ENCODE measurements at regions not wholly inside any gene's neighbourhood (a gene's known extent, or its start where the extent isn't known, plus 50 kb on each side); places are given as distances from the start of the nearest gene placed in this dataset.
"Not testable (repeated sequence)": the region's sequence is repeated elsewhere in the genome, so short reads cannot be mapped to it uniquely, and the experiment has no call there.

DNA sequence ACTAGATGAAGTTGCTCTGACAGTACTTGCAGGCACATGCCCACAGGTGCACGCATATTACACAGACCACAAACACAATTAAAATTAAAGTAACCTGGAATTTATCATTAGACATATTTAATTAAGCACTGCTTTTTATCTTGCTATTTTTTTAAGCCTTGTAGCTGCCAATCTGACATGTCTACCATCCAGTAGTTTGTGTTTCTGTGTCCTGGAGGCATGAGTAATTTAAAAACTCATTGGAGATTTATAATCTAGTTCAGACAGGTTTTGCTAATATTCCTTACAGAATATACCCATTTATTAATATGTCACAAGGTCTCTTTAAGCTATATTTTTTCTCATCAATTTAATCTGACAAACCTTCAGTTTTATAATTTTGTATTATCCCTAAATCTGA is 445.0 kb upstream of the KLF6 start:
- DNase-seq (ENCODE audit: low spot score) = no peak

DNA sequence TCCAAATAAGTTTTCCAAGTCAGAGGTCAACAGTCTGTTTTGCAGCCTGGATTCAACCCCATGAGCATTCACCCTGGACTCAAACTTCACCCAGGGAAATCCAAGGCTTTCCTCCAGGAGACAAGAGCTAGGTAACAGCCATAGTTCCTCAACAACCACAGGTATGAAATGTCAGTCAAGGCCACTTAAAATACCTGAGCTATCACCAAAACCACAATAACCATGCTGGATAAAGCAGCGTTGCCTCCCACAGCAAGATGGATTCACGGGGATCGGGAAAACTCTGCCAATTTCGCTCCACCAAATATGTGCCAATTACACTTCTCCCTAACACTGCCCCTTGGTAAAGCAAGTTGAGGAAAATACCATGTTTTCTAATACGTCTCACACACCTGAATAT is 444.1 kb upstream of the KLF6 start:
- no peak for DNase-seq (ENCODE audit: low spot score)

DNA sequence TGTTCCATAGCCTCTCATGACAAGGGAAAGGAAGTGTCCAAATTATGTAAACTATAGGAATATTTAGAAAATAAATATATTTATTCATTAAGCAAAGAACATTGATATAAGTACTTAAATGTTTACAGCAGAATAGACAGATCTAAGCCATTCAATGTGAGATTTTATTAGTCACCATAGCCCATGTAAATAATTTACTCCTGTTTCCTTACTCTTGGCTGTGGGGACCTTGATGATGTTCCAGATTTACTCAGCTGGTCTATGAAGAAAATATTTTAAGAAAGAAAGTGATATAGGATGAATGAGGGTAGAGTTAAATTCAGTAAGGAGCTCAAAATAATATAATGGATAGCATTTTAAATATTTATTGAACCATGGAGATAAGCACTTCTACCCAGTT is 442.6 kb upstream of the KLF6 start:
- DNase-seq (ENCODE audit: low spot score) = no peak

DNA sequence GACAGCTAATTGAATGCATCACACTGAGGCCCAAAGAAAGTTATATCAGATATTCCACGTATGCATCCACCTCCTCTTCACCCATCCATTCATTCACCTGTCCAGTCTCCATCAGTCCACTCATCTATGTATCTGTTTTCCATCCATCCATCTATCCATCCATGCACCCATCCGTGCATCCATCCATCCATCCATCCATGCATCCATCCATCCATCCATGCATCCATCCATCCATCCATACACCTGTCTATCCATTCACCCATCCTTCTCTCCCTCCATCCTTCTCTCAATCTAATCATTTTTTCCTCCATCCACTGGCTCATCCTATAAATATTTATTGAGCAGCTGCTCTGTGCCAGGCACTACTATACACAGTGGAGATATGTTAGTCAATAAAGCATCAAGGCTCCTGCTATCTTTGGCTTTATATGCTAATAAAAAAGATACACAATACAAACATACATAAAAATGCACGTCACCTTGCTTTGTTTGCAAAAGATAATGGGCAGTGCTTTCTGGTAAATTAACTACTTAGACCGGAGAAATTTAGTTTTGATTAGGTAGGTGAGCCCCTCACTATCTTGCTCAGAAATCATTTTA is 442.0 kb upstream of the KLF6 start:
- no peak for DNase-seq (ENCODE audit: low spot score)

DNA sequence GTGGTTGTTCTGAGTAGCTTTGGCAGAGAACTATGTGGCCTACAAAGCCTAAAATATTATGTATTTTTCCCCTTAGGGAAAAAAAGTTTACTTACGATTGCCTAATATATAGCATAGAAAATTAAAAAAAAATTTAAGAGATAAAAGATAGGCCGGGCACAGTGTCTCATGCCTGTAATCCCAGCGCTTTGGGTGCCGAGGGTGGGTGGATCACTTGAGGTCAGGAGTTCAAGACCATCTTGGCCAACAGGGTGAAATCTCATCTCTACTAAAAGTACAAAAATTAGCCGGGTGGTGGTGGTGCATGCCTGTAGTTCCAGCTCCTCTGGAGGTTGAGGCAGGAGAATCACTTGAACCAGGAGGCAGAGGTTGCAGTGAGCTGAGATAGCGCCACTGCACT is 439.2 kb upstream of the KLF6 start:
- DNase-seq (ENCODE audit: low spot score) = no peak

DNA sequence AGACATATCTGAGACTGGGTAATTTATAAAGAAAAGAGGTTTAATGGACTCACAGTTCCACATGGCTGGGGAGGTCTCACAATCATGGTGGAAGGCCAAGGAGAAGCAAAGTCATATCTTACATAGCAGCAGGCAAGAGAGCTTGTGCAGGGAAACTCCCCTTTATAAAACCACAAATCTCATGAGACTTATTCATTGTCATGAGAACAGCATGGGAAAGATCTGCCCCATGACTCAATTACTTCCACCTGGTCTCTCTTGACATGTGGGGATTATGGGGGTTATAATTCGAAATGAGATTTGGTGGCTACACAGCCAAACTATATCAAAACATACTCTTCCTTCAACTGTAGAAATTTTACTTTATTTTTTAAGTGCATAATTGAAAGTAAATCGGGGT is 436.3 kb upstream of the KLF6 start:
- not testable (repeated sequence) for DNase-seq (ENCODE audit: low spot score)

DNA sequence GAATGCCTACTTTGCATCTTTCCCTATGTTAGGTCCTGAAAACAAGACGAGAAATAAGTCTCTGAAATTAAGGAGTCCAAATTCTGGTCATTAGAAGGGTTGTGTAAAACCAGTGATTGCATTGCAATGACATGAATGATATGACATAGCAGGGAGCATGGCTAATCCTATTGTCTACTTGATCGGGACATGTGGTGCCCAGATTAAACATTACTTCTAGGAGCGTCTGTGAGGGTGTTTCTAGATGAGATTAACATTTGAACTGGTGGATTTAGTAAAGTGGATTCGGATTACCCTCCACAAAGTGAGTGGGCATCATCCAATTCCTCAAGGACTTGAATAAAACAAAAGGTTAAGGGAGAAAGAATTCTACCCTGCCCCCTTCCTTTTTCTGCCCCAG is 434.9 kb upstream of the KLF6 start:
- no peak for DNase-seq (ENCODE audit: low spot score)

DNA sequence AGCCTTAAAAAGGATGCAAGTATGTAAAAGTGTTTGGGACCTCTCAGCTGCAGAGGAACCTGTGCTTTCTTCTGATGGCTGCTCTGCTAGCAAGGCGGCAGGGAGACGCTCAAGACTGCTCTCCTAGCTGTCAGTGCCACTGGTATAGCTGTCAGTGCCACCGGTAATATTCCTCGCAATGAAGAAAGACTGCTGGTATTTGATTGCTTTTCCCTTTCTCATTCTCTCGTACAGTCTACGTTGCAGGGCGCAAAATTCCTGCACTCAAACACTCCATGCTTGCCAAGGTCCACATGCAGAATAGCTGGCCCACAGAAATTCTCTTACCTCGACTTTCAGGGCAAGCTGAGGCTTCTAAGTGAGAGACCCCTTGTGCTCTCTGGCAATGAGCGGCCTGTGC is 432.6 kb upstream of the KLF6 start:
- DNase-seq (ENCODE audit: low spot score) = no peak

DNA sequence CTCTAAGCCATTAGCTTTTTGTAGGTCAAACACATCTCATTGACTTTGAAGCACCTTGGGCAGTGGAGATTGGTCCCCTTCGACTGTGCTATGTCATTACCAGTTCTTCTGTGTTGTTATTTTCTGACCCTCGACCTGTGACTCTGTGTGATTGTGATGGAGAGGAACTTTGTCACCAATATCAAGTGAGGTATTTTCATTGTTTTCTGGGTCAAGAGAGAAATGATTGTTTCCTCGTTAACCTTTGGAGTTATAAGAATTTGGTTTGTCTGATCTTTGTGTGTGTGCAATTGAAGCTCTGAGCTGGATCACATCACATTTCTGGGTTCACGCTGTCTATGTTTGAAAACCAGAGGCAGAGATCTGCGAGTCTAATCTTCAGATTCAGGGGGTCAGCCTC is 432.2 kb upstream of the KLF6 start:
- DNase-seq (ENCODE audit: low spot score) = no peak

DNA sequence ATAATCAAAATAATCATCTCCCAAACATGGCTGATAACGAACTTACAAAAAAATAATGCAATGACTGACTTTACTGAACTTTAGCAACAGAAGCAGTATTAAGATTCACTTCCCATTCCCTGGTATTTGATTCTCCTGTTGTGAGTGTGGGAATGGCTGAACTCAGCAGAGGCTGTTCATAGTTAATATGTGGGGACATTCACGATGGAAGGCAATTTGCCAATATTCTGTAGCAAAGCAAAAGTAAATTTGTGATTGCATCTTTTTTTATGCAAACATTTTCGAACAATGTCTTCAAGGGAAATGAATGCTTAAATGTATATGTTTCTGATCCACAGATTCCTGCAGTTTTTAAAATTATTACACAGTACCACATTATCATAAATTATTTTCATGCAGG is 431.7 kb upstream of the KLF6 start:
- DNase-seq (ENCODE audit: low spot score) = no peak

DNA sequence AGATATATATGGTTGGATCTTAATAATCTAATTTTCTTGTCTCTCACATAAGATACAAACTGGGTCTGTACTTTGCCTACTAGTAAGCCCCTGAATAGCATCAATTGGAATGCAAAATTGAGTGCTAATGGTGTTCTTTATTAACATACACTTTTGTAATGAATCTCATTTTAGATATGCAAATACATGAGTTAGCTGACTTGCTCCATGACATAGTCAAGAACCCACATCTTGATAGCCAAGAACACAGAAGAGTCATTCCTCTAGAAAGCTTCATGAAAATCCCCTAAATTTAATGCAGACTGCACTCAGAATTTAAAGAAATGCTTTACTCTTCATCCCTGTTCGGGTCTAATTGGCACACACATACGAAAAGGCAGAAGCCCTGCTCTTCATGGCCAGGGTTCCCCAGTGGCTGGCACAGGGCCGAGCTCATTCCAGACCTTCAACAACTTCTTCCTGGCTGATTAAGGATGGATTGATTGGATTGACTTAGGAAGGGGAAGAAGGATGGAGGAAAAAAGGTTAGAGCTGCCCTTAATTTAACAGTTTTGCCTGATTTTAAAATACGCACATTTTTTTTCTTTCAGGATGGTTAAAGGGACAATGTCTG is 431.1 kb upstream of the KLF6 start:
- DNase-seq (ENCODE audit: low spot score) = no peak

DNA sequence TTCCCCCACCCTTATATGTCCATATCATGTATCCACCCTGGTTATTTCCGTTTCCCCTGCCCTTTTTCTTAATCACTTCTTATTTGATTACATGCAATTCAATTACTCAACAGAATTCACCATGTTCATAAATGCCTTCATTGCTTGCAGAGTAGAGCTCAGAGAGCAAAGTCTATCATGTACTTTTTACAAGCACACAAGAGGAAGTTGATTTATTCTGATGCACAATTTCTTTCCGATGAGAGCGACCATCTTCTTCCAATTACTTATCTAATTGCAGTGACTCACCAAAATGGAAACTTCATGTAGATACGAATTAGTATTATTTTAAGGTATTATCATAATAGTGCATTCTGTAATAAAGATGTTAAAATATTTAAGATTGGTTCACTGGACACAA is 430.5 kb upstream of the KLF6 start:
- no peak for DNase-seq (ENCODE audit: low spot score)

DNA sequence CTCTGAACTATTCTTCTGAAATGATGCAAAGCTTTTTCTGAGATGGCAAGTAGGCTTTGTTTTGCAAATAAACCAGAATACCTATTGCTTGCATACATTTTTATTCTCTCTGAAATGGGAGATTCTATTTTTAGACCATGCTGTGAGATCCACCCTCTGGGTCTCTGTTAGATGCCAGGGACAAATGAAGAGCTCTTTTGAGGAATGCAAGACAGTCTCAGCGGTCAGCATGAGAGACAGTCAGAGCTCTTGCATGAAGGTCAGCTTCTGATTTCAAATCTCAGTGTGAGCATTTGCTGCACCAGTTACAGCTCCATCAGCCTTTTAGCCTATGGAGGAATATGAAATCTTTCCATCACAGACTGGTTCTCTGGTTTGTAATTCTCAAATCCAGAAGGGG is 429.9 kb upstream of the KLF6 start:
- DNase-seq (ENCODE audit: low spot score) = no peak

DNA sequence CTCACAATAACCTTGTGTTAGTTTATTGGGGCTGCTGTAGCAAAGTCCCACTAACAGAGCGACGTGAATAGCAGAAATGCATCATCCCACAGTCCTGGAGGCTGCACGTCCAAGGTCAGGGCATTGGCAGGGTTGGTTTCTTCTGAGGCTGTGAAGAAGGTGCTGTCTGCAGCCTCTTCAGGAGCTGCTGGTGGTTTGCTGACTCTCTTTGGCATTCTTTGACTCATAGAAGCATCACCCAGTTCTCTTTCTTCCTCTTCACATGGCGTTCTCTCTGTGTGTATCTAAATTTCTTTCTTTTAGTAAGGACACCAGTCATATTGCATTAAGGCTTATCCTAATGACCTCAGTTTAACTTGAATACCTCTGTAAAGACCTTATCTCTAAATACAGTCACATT is 428.4 kb upstream of the KLF6 start:
- no peak for DNase-seq (ENCODE audit: low spot score)

DNA sequence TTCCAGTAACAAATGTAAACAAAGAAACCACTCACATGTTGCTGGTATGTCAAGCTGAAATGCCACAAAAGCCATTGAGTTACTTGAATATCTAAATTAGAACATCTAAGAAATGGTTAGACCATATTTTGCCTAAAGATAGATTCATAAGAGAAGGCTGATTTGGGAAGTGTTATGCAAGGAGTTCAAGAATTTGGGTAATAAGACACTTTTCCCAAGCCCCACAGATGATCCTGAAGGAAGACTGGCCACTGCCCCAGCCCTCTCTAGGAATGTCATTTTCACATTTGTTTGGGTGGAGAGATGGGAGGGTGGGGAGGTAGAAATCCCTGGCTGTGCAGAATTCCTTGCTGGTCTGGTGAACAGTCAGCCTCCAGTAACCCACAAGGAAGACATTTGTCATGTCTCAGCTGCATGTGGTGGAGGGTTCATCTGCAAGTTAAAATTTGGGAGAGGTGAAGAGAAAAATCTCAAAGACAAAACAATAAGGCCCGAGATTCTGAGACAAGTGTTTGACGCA is 427.2 kb upstream of the KLF6 start:
- DNase-seq (ENCODE audit: low spot score) = no peak

DNA sequence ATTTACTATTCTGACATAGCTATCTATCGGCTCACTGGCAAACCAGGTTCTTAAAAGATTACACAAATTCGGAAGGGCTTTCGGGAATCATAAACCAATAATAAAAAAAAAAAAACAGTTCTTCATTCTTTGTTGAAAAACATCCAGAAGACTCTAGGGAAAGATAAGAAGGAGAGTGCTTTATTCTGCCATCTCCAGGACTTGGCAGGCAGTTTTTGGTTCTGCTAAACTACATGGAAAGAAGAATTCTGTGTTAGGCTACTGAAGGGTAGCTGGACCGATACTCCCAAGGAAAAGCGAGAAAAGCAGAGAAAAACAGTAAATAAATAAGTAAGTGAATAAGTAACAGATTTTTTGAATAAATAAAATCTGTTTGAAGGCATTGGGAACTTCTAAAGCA is 423.5 kb upstream of the KLF6 start:
- no peak for DNase-seq (ENCODE audit: low spot score)

DNA sequence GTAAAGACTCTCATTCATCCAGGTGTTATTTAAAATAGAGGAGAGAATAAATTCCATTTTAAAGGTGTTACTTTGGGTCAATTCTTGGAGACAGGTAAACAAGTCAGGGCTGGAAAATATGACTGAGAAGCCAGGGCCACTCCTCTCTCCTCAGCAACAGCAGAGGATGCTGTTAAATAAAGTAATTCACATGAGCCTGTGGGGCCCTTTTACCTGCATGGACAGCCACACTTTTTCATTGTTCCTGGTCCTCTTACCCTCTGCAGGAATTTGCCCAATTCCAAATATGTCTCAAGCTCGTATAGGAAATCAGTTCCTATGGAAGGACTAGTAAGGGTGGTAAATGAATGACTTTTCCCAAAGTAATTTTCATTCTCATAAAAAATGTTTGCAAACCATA is 420.1 kb upstream of the KLF6 start:
- DNase-seq (ENCODE audit: low spot score) = no peak

DNA sequence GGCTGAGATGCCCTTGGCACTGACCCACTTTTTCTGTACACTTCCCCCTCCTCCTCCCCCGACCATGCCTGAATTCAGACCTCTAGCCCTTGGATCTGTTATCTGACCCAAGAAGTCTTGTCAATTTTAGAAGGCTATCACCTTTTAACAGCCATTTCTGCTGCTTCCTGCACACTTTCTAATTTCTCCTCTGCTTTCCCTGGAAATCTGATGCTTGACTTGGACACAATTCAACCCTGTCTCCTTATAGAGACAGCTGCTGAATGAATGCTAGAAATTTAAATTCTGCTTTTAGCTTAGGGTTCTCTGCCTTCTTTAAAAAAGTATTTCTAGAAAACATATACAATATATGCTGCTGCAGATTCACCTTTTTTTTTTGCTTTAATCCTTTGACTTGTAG is 417.9 kb upstream of the KLF6 start:
- DNase-seq (ENCODE audit: low spot score) = no peak

DNA sequence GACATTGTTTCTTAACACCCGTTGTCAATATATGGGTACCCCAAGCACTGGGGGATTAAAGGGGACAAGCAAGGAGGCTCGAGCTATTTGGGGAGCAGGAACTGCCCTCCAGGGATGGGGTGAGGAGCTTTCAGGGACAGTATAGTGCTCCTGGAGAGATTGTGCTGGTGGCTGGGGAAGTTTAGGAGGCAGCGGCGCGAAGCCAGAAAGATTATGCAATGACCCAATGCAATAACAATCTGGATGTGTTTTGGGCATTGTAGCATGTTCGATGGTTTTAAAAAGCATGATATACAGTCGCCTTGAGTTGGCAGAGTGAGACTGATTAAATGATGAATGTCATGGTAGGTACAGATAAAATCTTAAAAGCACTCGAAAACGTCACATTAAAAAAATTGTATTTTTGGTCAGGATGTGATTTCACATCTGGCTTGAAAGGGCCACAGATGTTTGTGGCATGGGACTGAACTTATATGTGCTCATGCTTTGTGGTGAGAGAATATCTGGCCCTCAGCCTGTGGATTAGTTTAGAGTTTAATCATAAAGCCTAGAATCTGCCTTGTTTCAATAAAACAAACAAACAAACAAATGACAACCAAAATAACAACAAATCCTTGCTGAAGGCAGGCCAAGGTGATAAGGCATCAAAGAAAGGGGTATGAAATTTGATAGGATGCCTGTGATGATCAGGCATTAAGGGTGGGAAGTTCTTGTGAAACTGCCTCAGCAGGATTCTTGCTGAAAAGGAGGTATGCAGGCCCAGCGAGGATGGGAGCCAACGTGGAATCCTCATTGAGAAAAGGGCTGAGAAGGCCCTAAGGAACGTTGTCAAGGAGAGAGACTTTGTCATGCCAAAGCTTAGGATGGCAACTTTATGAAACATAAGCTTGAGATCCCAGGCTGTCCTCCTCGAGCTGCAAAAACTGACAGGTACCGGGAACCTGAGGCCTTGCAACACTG is 417.1 kb upstream of the KLF6 start:
- DNase-seq (ENCODE audit: low spot score) = no peak

DNA sequence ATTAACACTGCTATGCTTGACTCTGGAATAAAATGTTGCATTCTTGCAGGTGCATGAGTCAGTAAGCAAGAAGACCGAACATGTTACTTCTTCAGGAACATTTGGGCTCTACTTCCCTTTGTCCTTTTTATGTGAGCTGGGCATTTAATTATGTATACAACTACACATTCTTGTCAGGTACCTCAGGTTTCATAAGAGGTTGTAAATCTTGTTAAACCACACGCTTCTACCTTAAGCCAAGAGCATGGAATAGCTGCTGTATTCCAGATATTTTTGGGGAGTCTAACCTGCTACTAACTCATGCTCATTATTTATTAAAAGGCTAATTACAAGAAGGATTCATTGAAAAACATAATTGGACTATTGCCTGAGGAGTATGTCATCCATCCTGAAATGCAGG is 414.2 kb upstream of the KLF6 start:
- no peak for DNase-seq (ENCODE audit: low spot score)

DNA sequence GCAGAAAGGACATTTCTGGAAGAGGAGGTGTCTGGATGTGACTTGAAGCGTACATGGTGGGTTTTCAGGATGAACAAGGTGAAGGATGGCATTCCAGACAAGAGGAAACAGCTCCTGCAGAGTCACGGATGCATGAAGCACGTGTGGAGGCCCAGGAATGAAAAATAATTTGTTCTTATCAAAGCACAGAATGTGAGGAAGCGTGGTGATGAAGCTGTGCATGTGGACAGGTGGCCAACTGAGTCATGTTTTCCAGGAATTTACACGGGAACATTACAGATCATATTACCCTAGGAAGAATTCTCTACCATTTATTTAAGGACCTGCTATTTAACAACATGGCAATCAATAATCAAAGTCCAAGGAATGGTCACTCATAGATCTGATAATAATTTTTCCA is 413.2 kb upstream of the KLF6 start:
- no peak for DNase-seq (ENCODE audit: low spot score)

DNA sequence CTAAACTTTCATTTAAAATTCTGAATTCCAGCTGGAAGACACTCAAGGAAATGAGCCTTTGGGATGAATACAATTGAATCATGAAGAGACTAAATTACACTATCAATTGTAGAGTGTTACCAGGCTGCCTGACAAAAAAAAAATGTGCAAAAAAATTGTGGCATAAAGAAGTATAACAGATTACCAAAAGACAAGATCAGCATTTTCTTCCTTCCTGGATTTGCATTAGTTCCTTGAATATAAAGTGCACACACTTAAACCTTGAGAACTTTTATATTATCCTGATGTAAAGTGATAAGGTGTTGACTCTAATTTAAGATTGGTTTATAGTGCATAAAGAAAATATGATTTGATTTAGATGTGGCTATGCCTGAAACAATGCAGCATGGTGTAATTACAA is 412.7 kb upstream of the KLF6 start:
- no peak for DNase-seq (ENCODE audit: low spot score)

DNA sequence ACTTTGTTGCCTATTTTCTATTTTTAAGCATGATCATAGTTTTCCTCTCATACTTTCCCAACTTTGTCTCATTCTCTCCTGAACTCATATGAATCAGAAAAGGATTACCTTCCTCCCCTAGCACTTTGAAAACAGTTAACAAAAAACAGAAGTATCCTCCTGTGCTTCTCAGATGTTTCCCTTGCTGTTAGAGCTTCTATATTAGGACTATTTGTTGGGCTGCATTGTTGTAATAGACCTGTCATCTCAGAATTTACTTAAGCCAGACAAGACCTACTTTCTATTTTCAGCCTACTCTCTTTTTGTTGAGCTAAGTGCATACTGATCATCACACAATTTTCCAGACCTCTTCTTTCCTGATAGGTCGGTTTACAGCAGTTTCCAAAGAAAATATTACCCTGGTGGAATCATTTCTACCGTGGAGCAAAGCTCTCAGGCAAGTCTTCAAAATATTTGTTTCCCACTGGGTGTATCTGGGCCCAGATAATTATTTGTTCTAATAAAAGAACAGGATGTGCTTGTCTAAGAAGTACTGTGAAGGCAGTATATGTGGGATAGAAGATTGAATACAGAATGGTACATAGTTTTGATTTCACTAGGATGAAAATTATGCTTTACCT is 411.9 kb upstream of the KLF6 start:
- no peak for DNase-seq (ENCODE audit: low spot score)
